PC-3 (cell line): ENCODE measurements at regions not wholly inside any gene's neighbourhood (a gene's known extent, or its start where the extent isn't known, plus 50 kb on each side); places are given as distances from the start of the nearest gene placed in this dataset.

Source experiments
- ATAC-seq: fragments of 200-7000 bp; cut with Tn5 transposase; 2 replicates; pipeline ENCODE4 v1.9.1; 2020; ENCODE audit warnings: mild to moderate bottlenecking, moderate library complexity
- BruUV-seq: library from RNA; stranded (reverse); fragments of 400-500 nt; replicated peaks from 2 replicates; lab custom pipeline; 2021; lab: Mats Ljungman, UMichigan
- CTCF ChIA-PET: fragments of 300-600 bp; sonication (Branson Sonifier 250); formaldehyde crosslinking; loops from one replicate; lab custom pipeline; 2022; ENCODE audit warnings: antibody characterized with exemption; lab: Charles Lee
- POLR2A ChIA-PET: fragments of 300-600 bp; sonication (Branson Sonifier 250); formaldehyde crosslinking; loops from one replicate; lab custom pipeline; 2022; ENCODE audit warnings: antibody characterized with exemption; ENCODE audit not compliant: unreplicated experiment; lab: Charles Lee
- DNase-seq: peaks from one replicate; pipeline ENCODE4 v3.0.0-alpha.2; 2015
- H2AFZ ChIP-seq: fragments of 300-600 bp; sonication (generic); 2 replicates; pipeline ENCODE4 v1.6.0; 2016; ENCODE audit warnings: antibody characterized with exemption, low read length
- H3F3A ChIP-seq: fragments of 300-600 bp; sonication (generic); one replicate; pipeline ENCODE4 v1.6.0; 2017; ENCODE audit warnings: antibody characterized with exemption, low read length, control low read depth, mild to moderate bottlenecking; ENCODE audit not compliant: unreplicated experiment
- H3K27ac ChIP-seq: fragments of 300-600 bp; sonication (generic); 2 replicates; pipeline ENCODE4 v1.5.1; 2016; ENCODE audit warnings: mild to moderate bottlenecking, low read length
- H3K27me3 ChIP-seq: fragments of 300-600 bp; sonication (generic); 2 replicates; pipeline ENCODE4 v1.6.1; 2016; ENCODE audit warnings: low read length, mixed read lengths
- H3K36me3 ChIP-seq: fragments of 300-600 bp; sonication (generic); 2 replicates; pipeline ENCODE4 v1.6.1; 2016; ENCODE audit warnings: low read depth, mixed run types, low read length, mixed read lengths
- H3K4me1 ChIP-seq: fragments of 300-600 bp; sonication (generic); 2 replicates; pipeline ENCODE4 v1.5.1; 2016; ENCODE audit warnings: low read length; ENCODE audit not compliant: insufficient read depth
- H3K4me2 ChIP-seq: fragments of 300-600 bp; sonication (generic); 2 replicates; pipeline ENCODE4 v1.6.0; 2016; ENCODE audit warnings: low read length
- H3K4me3 ChIP-seq: fragments of 300-600 bp; sonication (generic); 2 replicates; pipeline ENCODE4 v1.5.1; 2016; ENCODE audit warnings: mild to moderate bottlenecking, low read length, mixed read lengths
- H3K79me2 ChIP-seq: fragments of 300-600 bp; sonication (generic); 2 replicates; pipeline ENCODE4 v1.6.1; 2017; ENCODE audit warnings: low read length, mixed read lengths
- H3K9ac ChIP-seq: fragments of 300-600 bp; sonication (generic); 2 replicates; pipeline ENCODE4 v1.6.0; 2016; ENCODE audit warnings: mild to moderate bottlenecking, low read length
- H3K9me2 ChIP-seq: fragments of 300-600 bp; sonication (generic); replicated peaks from 2 replicates; pipeline ENCODE4 v1.6.1; 2016; ENCODE audit warnings: mixed run types, low read length, mixed read lengths
- H3K9me3 ChIP-seq: fragments of 300-600 bp; sonication (generic); 2 replicates; pipeline ENCODE4 v1.6.1; 2016; ENCODE audit warnings: low read length, mixed read lengths
- H4K20me1 ChIP-seq: fragments of 300-600 bp; sonication (generic); 2 replicates; pipeline ENCODE4 v1.6.1; 2016; ENCODE audit warnings: low read length, mixed read lengths
- EZH2 ChIP-seq: fragments of 300-600 bp; sonication (generic); IDR thresholded peaks from one replicate; pipeline ENCODE4 v1.6.1; 2017; ENCODE audit warnings: antibody characterized with exemption, mild to moderate bottlenecking, low read length; ENCODE audit not compliant: unreplicated experiment
- EZH2phosphoT487 ChIP-seq: fragments of 300-600 bp; sonication (generic); IDR thresholded peaks from 2 replicates; pipeline ENCODE4 v1.6.1; 2018; ENCODE audit warnings: mild to moderate bottlenecking, antibody characterized with exemption, low read length, borderline replicate concordance
- intact Hi-C: fragments of 100-400 bp; cut with micrococcal nuclease; formaldehyde crosslinking; loops from 2 replicates; pipeline ENCODE4 v1.9.0; 2023
- TF ChIP-seq, protein P1 (sequence below): fragments of 300-600 bp; sonication (generic); conservative IDR thresholded peaks from 2 replicates; pipeline ENCODE4 v1.5.1; 2017; ENCODE audit warnings: antibody characterized with exemption, low read depth, mild to moderate bottlenecking, low read length

GRCh38 chr2:142742371-142743214 is 134.9 kb upstream of the KYNU start:
- no peaks in the 10 kb centered on the region for H3K9me2 ChIP-seq
- 0 out of 2 replicates have a peak, but pooled peaks cover 3% of the 10 kb centered on the region for H3K9me3 ChIP-seq
- no peaks in the 10 kb centered on the region for H3F3A ChIP-seq
- H3K27ac ChIP-seq: no peak overlapping the region
- no peaks in the 10 kb centered on the region for H3K4me1 ChIP-seq
- no peaks in the 10 kb centered on the region for H3K27me3 ChIP-seq
- H4K20me1 ChIP-seq: no peaks in the 10 kb centered on the region
- no peaks in the 10 kb centered on the region for H3K79me2 ChIP-seq
- ATAC-seq: no peak
- no peaks in the 10 kb centered on the region for H3K36me3 ChIP-seq
- CTCF ChIA-PET: no interaction called here
- no TSS peak for BruUV-seq
- H3K9ac ChIP-seq: no peak overlapping the region
- H2AFZ ChIP-seq: no peak overlapping the region
- peak; percentile 24 for DNase-seq
- no peak overlapping the region for H3K4me2 ChIP-seq
- POLR2A ChIA-PET: interaction anchor here (0.6 kb wide), 1 partner anchor 38 kb away, joined by 4 read pairs; no protein-coding TSS in a partner anchor
- intact Hi-C loops: no loop called here
- no peak overlapping the region for H3K4me3 ChIP-seq
- no peak for TF ChIP-seq EZH2phosphoT487
- TF ChIP-seq, protein P1, sequence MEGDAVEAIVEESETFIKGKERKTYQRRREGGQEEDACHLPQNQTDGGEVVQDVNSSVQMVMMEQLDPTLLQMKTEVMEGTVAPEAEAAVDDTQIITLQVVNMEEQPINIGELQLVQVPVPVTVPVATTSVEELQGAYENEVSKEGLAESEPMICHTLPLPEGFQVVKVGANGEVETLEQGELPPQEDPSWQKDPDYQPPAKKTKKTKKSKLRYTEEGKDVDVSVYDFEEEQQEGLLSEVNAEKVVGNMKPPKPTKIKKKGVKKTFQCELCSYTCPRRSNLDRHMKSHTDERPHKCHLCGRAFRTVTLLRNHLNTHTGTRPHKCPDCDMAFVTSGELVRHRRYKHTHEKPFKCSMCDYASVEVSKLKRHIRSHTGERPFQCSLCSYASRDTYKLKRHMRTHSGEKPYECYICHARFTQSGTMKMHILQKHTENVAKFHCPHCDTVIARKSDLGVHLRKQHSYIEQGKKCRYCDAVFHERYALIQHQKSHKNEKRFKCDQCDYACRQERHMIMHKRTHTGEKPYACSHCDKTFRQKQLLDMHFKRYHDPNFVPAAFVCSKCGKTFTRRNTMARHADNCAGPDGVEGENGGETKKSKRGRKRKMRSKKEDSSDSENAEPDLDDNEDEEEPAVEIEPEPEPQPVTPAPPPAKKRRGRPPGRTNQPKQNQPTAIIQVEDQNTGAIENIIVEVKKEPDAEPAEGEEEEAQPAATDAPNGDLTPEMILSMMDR: no peak
- TF ChIP-seq EZH2: no peak

DNA sequence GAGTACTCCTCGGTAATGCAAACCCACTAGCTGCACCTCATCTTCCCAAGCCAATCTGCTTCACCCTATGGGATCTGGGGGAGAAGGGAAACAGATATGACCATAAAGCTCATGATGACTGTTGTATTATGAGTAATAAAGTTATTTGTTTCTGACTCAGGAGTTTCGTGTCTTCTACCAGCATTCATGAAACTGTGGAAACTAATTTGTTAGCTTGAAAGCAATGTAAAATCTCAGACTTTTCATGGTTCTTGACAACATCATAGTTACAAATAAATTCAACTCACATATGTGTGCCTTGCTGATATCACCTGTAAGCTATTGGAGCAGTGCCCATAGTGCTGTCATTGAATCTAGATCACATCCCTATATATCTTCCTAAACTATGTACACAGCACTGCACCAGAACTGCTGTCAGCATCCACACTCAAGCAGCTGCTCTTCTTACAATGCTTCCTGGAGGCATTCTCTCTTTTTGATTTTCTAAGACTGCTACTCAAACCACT is 135.6 kb upstream of the KYNU start:
- Histone ChIP-seq H3K36me3 (no peaks in the 10 kb centered on the region), H3K79me2 (no peaks in the 10 kb centered on the region), H3K9me3 (0 out of 2 replicates have a peak, but pooled peaks cover 3% of the 10 kb centered on the region), H3K4me3 (no peak overlapping the region), H3K9me2 (no peaks in the 10 kb centered on the region), H3K9ac (no peak overlapping the region), H4K20me1 (no peaks in the 10 kb centered on the region), H3F3A (no peaks in the 10 kb centered on the region), H3K4me2 (no peak overlapping the region), H3K27me3 (no peaks in the 10 kb centered on the region), H2AFZ (no peak overlapping the region), H3K27ac (no peak overlapping the region), H3K4me1 (no peaks in the 10 kb centered on the region)
- ChIA-PET POLR2A (interaction anchor here (0.6 kb wide), 1 partner anchor 38 kb away, joined by 4 read pairs; no protein-coding TSS in a partner anchor), CTCF (no interaction called here)
- BruUV-seq: no TSS peak
- ATAC-seq (no peak), DNase-seq (no peak)
- intact Hi-C loops: no loop called here
- TF ChIP-seq EZH2phosphoT487: no peak
- TF ChIP-seq, protein P1: no peak
- TF ChIP-seq EZH2: no peak

- H3K79me2 ChIP-seq: no peaks in the 10 kb centered on the region
- no peak overlapping the region for H2AFZ ChIP-seq
- no peak overlapping the region for H3K4me3 ChIP-seq
- CTCF ChIA-PET: no interaction called here
- H3K4me1 ChIP-seq: no peaks in the 10 kb centered on the region
- H3F3A ChIP-seq: no peaks in the 10 kb centered on the region
- H4K20me1 ChIP-seq: no peaks in the 10 kb centered on the region
- intact Hi-C loops: no loop called here
- H3K9me3 ChIP-seq: no peaks in the 10 kb centered on the region
- POLR2A ChIA-PET: no interaction called here
- no TSS peak for BruUV-seq
- TF ChIP-seq EZH2 (no peak), EZH2phosphoT487 (no peak)
- TF ChIP-seq, protein P1: no peak
- no peaks in the 10 kb centered on the region for H3K9me2 ChIP-seq
- ATAC-seq: peak; percentile 20; the same call in 1 of the 2 replicates
- no peak overlapping the region for H3K9ac ChIP-seq
- H3K4me2 ChIP-seq: no peak overlapping the region
- no peak for DNase-seq
- H3K27ac ChIP-seq: no peak overlapping the region
- no peaks in the 10 kb centered on the region for H3K36me3 ChIP-seq
- no peaks in the 10 kb centered on the region for H3K27me3 ChIP-seq
Measured at GRCh38 chr2:142734770-142735169, 142.7 kb upstream of the KYNU start.
